Cardiac fibroblast (primary cell): ENCODE measurements at regions not wholly inside any gene's neighbourhood (a gene's known extent, or its start where the extent isn't known, plus 50 kb on each side); places are given as distances from the start of the nearest gene placed in this dataset.

Experiments
- DNase-seq, 2 donors: peaks; one replicate each; pipeline versions ENCODE4 v3.0.0 to v3.0.0-alpha.2; 2010; ENCODE audit warnings: low read depth in 2 of 2
- H3K4me3 ChIP-seq, 2 donors: replicated peaks in 1 of 2; 1 replicate in 1 of 2; 2 replicates in 1 of 2; pipeline ENCODE4 v1.5.1; 2011; ENCODE audit warnings: low read depth in 2 of 2, low read length in 2 of 2, mild to moderate bottlenecking in 2 of 2, moderate library complexity in 1 of 2
- CTCF ChIP-seq: IDR thresholded peaks from one replicate; pipeline ENCODE4 v1.5.1; 2011; ENCODE audit warnings: low read depth, mild to moderate bottlenecking, low read length, inconsistent platforms

- no peak for TF ChIP-seq CTCF
- peak in 1 of 2 donors; percentile 46 for DNase-seq
- no peak overlapping the region for H3K4me3 ChIP-seq
These were observed 156.4 kb upstream of the FRMD6 start for GRCh38 chr14:51495319-51495718.

DNA sequence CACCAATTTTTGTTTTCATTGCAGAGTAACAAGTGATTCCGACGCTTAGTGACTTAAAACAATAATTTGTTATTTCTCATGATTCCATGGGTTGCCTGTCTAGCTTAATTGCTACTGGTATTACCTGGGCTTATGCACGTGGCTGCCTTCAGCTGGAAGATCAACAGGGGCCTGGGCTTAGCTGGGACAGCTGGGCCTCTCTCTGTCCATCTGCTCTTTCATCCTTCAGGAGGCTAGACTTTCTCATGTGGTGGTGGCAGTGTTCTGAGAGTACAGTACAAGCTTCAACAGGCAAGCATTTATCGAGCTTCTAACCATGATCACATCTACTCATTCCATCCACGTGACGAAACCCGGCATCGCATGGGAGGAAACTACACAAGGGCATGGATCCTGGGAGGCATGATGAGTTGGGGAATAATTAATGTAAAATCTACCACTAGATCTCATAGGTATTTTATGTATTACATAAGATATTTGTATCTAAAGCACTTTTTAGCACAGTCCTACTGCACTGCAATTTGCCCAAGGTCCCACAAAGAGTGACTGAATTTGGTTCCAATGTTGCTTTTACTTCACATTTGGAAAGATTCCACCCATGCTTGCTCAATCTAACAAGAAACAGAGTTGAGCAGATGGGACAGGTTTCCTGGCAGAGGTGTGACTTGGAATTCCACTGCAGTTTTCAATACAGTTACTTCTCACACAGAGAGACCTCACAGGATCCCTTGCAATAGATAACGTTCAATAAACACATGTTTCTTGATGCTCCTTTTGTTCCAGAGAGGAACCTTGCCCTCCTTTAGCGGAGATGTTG is 153.1 kb upstream of the FRMD6 start:
- TF ChIP-seq CTCF = no peak
- DNase-seq = no peak
- no peak overlapping the region for H3K4me3 ChIP-seq

- no peak for TF ChIP-seq CTCF
- no peak for DNase-seq
These were observed 150.9 kb upstream of the FRMD6 start for GRCh38 chr14:51500776-51501175.

GRCh38 chr14:51501746-51502145 is 150.0 kb upstream of the FRMD6 start:
- DNase-seq = no peak
- H3K4me3 ChIP-seq = no peak overlapping the region
- no peak for TF ChIP-seq CTCF

More at GRCh38 chr14:51500776-51501175, 150.9 kb upstream of the FRMD6 start:
- H3K4me3 ChIP-seq = no peak overlapping the region

DNA sequence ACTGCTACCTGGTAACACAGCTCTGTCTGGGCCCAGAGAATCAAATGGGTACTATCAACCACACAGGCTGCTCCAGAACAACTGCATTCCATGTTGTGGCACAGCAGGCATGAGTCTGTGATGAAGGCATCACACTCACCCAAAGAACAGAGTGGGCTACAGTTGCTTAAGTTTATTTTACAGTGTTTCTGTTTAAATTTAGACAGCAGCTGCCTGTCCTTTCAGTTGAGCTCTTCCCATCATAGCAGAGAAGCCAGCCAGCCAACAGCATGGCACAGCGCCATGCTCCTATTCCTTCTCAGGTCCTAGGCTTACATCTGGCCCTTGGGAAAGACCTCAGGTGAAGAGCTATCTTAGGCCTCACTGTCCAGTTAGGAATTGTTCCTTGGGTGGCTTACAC is 147.0 kb upstream of the FRMD6 start:
- DNase-seq = no peak
- no peak for TF ChIP-seq CTCF
- no peak overlapping the region for H3K4me3 ChIP-seq

- no peak overlapping the region for H3K4me3 ChIP-seq
- TF ChIP-seq CTCF = no peak
- no peak for DNase-seq
These were observed 144.2 kb upstream of the FRMD6 start for GRCh38 chr14:51507511-51507905.
